KMS-11 (cell line): ENCODE measurements at regions not wholly inside any gene's neighbourhood (a gene's known extent, or its start where the extent isn't known, plus 50 kb on each side); places are given as distances from the start of the nearest gene placed in this dataset.
"Not testable (repeated sequence)": the region's sequence is repeated elsewhere in the genome, so short reads cannot be mapped to it uniquely, and the experiment has no call there.

Experiments
- H2AFZ ChIP-seq: fragments of 200-600 bp; sonication (generic); 2 replicates; pipeline ENCODE4 v1.6.1; 2016; ENCODE audit warnings: antibody characterized with exemption, mixed run types, low read depth
- H3K27ac ChIP-seq: fragments of 200-600 bp; sonication (generic); 2 replicates; pipeline ENCODE4 v1.6.1; 2016; ENCODE audit warnings: mild to moderate bottlenecking, mixed run types
- H3K27me3 ChIP-seq: fragments of 200-600 bp; sonication (generic); 2 replicates; pipeline ENCODE4 v1.6.1; 2017; ENCODE audit warnings: mild to moderate bottlenecking, low read depth, mixed run types, moderate library complexity; ENCODE audit not compliant: insufficient read depth
- H3K36me3 ChIP-seq: fragments of 200-600 bp; sonication (generic); 2 replicates; pipeline ENCODE4 v1.6.1; 2017; ENCODE audit warnings: mild to moderate bottlenecking, mixed run types; ENCODE audit not compliant: insufficient read depth
- H3K4me1 ChIP-seq: fragments of 200-600 bp; sonication (generic); 2 replicates; pipeline ENCODE4 v1.6.1; 2016; ENCODE audit warnings: mild to moderate bottlenecking, low read depth, mixed run types; ENCODE audit not compliant: poor library complexity, severe bottlenecking
- H3K4me2 ChIP-seq: fragments of 200-600 bp; sonication (generic); 2 replicates; pipeline ENCODE4 v1.7.0; 2016; ENCODE audit warnings: mild to moderate bottlenecking, mixed run types
- H3K4me3 ChIP-seq: fragments of 200-600 bp; sonication (generic); IDR thresholded peaks from 2 replicates; pipeline ENCODE4 v1.6.1; 2017; ENCODE audit warnings: low read depth, low read length, mixed read lengths; ENCODE audit not compliant: insufficient read depth
- H3K79me2 ChIP-seq: fragments of 200-600 bp; sonication (generic); 2 replicates; pipeline ENCODE4 v1.6.1; 2016; ENCODE audit warnings: low read depth, mixed run types; ENCODE audit not compliant: insufficient read depth
- H3K9ac ChIP-seq: fragments of 200-600 bp; sonication (generic); 2 replicates; pipeline ENCODE4 v1.6.1; 2016; ENCODE audit warnings: mild to moderate bottlenecking, mixed run types
- H4K20me1 ChIP-seq: fragments of 200-600 bp; sonication (generic); 2 replicates; pipeline ENCODE4 v1.6.1; 2016; ENCODE audit warnings: mild to moderate bottlenecking, mixed run types; ENCODE audit not compliant: insufficient read depth
- TF ChIP-seq, protein P1 (sequence below): fragments of 200-600 bp; sonication (generic); conservative IDR thresholded peaks from 2 replicates; pipeline ENCODE4 v1.6.1; 2017; ENCODE audit warnings: low read depth, mild to moderate bottlenecking, antibody characterized with exemption, low read length, moderate library complexity, mixed read lengths

DNA sequence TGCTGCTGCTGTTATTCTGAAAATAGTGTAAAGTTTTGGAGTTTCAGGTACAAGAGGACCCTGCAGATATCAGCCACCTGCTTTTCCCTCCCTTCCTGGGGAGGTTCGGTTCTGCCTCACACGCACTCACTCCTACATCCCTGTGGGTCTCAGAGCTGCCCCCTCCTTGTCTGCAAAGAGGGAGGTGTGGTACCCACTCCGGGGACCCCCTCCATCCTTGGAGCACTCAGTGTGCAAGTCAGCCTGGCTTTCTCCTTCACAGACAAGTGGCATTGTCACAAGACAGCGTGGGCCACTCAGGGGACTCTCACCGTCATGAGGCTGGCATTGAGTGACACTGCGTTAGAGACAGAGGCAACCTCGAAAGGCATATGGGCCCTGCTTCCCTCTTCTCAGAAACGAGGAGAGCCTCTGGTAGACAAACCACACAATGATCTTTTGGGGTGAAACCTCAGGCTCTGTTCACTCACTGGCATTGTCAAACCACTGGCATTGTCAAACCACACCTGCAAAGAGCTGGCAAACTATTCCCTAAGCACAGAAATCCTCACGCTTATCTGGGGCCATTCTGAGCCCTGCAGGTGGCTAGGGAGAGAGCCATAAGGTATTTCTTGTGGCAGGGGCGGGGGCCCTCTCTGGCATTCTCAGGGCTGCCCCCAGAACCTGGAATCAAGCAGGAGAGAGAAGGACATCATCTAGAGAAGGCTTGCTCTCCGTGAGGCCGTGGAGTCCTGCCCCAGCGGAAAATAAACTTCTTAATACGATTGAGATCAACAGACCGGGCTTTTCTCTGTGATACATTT, 285.0 kb downstream of the SHOX start:
- Histone ChIP-seq H3K4me3 (no peak overlapping the region), H3K36me3 (no peaks in the 10 kb centered on the region), H3K9ac (no peak overlapping the region), H4K20me1 (no peaks in the 10 kb centered on the region), H3K4me1 (no peaks in the 10 kb centered on the region), H3K27ac (no peak overlapping the region), H2AFZ (no peak overlapping the region), H3K79me2 (no peaks in the 10 kb centered on the region), H3K27me3 (no peaks in the 10 kb centered on the region), H3K4me2 (no peak overlapping the region)
- TF ChIP-seq, protein P1, sequence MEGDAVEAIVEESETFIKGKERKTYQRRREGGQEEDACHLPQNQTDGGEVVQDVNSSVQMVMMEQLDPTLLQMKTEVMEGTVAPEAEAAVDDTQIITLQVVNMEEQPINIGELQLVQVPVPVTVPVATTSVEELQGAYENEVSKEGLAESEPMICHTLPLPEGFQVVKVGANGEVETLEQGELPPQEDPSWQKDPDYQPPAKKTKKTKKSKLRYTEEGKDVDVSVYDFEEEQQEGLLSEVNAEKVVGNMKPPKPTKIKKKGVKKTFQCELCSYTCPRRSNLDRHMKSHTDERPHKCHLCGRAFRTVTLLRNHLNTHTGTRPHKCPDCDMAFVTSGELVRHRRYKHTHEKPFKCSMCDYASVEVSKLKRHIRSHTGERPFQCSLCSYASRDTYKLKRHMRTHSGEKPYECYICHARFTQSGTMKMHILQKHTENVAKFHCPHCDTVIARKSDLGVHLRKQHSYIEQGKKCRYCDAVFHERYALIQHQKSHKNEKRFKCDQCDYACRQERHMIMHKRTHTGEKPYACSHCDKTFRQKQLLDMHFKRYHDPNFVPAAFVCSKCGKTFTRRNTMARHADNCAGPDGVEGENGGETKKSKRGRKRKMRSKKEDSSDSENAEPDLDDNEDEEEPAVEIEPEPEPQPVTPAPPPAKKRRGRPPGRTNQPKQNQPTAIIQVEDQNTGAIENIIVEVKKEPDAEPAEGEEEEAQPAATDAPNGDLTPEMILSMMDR = no peak

DNA sequence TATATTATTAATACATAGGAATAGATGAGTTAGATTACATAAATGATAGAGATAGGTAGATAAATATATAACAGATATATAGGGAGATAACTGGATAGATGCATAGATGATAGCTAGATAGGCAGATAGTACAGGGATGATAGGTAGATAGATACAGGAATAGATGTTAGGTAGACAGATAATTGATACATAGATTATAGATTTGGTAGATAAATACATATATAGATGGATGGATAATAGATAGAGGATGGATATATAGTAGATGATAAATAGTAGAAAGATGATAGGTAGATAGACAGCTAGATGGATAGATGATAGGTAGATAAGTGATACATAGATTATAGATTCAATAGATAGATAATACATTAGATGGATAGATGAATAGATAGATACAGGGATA, 283.6 kb downstream of the SHOX start:
- no peak overlapping the region for H3K4me2 ChIP-seq
- TF ChIP-seq, protein P1 = no peak
- no peak overlapping the region for H3K27ac ChIP-seq
- H3K79me2 ChIP-seq = no peaks in the 10 kb centered on the region
- no peaks in the 10 kb centered on the region for H3K27me3 ChIP-seq
- H2AFZ ChIP-seq = no peak overlapping the region
- H3K4me1 ChIP-seq = no peaks in the 10 kb centered on the region
- no peak overlapping the region for H3K4me3 ChIP-seq
- no peaks in the 10 kb centered on the region for H4K20me1 ChIP-seq
- no peaks in the 10 kb centered on the region for H3K36me3 ChIP-seq
- no peak overlapping the region for H3K9ac ChIP-seq

DNA sequence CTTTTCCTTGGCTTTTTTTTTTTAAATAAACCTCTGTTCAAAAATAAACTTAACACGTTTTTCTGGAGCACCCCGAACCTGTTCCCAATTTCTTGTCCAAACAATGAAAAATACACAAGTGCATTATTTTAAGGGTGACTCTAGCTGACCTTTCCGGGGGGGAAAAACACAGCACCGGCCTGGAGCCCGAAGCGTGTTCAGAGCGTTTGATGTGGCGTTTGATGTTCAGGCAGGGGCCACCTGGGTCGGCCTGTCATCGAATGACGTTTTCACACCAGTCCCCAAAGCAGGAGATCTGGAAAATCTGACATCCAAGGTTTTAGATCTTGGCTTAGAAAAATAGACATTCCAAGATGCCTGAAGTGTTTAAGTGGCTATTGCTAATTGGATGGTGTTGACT, 282.1 kb downstream of the SHOX start:
- H3K27me3 ChIP-seq = no peaks in the 10 kb centered on the region
- no peaks in the 10 kb centered on the region for H3K79me2 ChIP-seq
- H4K20me1 ChIP-seq = no peaks in the 10 kb centered on the region
- H3K4me1 ChIP-seq = no peaks in the 10 kb centered on the region
- H2AFZ ChIP-seq = no peak overlapping the region
- no peaks in the 10 kb centered on the region for H3K36me3 ChIP-seq
- H3K4me2 ChIP-seq = no peak overlapping the region
- TF ChIP-seq, protein P1 = no peak
- H3K9ac ChIP-seq = no peak overlapping the region
- H3K4me3 ChIP-seq = no peak overlapping the region
- H3K27ac ChIP-seq = no peak overlapping the region

DNA sequence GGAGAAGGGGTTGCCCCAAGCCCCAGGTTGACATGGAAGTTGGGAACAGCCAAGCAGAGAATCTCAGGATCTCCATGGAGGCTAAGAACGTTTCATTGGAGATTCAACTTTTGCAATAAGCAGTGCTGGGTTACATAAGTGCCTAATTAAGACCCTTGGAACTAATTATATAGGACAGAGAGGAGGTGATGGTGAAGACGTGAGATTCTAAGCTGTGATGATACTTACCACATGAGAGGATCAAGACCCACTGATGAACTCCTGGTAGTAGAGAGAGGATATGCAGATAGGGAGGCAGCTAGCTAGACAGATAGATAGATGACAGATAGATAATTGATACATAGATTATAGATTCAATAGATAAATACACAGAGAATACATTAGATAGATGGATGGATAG, 278.5 kb downstream of the SHOX start:
- H3K27ac ChIP-seq, H3K4me3 ChIP-seq, H3K27me3 ChIP-seq, H3K36me3 ChIP-seq, H3K4me2 ChIP-seq, H3K9ac ChIP-seq, H3K79me2 ChIP-seq, H3K4me1 ChIP-seq, H4K20me1 ChIP-seq, H2AFZ ChIP-seq: not testable (repeated sequence)

DNA sequence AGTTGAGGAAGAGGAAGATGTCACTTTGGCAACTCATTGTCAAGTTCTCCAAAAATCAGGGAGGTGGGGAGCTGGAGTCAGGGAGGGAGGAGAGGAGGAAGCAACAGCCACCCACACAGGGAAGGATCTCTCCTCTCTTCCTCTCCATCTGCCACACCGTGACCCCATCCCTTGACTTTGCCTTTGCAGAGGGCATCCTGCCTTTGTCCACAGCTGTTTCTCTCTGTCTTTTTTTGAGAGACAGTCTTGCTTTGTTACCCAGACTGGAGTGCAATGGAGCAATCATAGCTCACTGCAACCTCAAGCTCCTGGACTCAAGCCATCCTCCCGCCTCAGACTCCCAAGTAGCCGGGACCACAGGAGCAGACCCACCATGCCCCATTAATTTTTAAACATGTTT, 276.0 kb downstream of the SHOX start:
- no peaks in the 10 kb centered on the region for H3K27me3 ChIP-seq
- H3K4me1 ChIP-seq = no peaks in the 10 kb centered on the region
- no peak overlapping the region for H3K4me2 ChIP-seq
- H3K4me3 ChIP-seq = no peak overlapping the region
- no peaks in the 10 kb centered on the region for H3K36me3 ChIP-seq
- no peak overlapping the region for H2AFZ ChIP-seq
- TF ChIP-seq, protein P1 = no peak
- H3K79me2 ChIP-seq = no peaks in the 10 kb centered on the region
- H3K27ac ChIP-seq = no peak overlapping the region
- H3K9ac ChIP-seq = no peak overlapping the region
- H4K20me1 ChIP-seq = no peaks in the 10 kb centered on the region
